ENCODE measurements at regions not wholly inside any gene's neighbourhood (a gene's known extent, or its start where the extent isn't known, plus 50 kb on each side); places are given as distances from the start of the nearest gene placed in this dataset.
"Not testable (repeated sequence)": the region's sequence is repeated elsewhere in the genome, so short reads cannot be mapped to it uniquely, and the experiment has no call there.

DNA sequence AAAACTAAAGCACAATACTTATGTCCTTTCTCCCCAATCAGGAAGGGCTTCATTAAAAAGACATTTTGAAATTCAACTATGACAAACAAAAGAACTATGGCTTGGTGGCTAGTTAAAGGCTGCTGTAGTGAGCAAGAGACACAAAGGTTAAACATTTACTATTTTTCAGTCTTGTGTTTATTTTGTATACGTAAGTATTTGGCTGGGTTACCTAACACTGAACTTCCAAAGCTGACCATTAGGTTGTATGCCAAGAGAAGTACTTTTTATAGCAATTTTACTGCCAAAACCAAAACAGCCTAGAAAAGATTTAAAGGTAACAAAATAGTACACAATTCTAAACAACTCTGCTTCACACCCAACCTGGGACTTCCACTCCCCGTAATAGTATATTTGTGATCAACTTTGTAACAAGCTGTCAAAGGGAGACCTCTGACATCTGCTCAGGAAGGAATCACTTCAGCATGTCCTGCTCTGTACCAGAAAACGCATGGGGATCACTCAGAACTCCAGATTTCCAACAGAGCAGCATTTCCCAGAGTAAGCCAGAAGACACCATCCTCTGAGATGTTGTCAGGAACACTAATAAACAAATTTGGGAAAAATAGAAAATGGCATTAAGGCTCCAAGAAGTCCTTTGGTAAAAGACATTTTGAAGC lies 69.0 kb upstream of the ZSCAN2 start:
- TF ChIP-seq, protein P1, sequence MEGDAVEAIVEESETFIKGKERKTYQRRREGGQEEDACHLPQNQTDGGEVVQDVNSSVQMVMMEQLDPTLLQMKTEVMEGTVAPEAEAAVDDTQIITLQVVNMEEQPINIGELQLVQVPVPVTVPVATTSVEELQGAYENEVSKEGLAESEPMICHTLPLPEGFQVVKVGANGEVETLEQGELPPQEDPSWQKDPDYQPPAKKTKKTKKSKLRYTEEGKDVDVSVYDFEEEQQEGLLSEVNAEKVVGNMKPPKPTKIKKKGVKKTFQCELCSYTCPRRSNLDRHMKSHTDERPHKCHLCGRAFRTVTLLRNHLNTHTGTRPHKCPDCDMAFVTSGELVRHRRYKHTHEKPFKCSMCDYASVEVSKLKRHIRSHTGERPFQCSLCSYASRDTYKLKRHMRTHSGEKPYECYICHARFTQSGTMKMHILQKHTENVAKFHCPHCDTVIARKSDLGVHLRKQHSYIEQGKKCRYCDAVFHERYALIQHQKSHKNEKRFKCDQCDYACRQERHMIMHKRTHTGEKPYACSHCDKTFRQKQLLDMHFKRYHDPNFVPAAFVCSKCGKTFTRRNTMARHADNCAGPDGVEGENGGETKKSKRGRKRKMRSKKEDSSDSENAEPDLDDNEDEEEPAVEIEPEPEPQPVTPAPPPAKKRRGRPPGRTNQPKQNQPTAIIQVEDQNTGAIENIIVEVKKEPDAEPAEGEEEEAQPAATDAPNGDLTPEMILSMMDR (IDR thresholded peaks at IDR 0.05; ENCODE audit: low read depth, low read length): not testable (repeated sequence)
- not testable (repeated sequence) for TF ChIP-seq MYC (IDR thresholded peaks at IDR 0.05; ENCODE audit: low read depth, low read length); POLR2A (IDR thresholded peaks at IDR 0.05; ENCODE audit: extremely low read depth, insufficient read length)
- TF ChIP-seq, protein P2, sequence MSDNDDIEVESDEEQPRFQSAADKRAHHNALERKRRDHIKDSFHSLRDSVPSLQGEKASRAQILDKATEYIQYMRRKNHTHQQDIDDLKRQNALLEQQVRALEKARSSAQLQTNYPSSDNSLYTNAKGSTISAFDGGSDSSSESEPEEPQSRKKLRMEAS (IDR thresholded peaks at IDR 0.05; ENCODE audit: low read depth, low read length): not testable (repeated sequence)

All from NB4 (cell line).